ENCODE measurements at regions not wholly inside any gene's neighbourhood (a gene's known extent, or its start where the extent isn't known, plus 50 kb on each side); places are given as distances from the start of the nearest gene placed in this dataset.
"Not testable (repeated sequence)": the region's sequence is repeated elsewhere in the genome, so short reads cannot be mapped to it uniquely, and the experiment has no call there.

DNA sequence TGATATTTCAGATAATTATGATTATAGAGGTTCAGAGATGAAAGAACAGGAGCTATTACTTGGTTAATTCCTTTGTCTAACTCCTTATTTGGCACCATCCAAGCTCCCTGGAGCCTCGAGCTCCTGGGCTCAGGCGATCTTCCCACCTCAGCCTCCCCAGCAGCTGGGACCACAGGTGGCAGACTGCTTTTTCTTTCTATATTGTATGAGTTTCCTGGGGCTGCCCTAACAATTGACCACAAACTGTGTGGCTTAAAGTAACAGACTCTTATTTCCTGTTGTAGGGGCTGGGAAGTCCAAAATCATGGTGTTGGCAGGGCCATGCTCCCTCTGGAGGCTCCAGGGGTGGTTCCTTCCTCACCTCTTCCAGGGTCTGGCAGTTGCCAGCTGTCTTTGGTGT is 163.3 kb upstream of the ADCY1 start:
- DNase-seq = no peak

DNA sequence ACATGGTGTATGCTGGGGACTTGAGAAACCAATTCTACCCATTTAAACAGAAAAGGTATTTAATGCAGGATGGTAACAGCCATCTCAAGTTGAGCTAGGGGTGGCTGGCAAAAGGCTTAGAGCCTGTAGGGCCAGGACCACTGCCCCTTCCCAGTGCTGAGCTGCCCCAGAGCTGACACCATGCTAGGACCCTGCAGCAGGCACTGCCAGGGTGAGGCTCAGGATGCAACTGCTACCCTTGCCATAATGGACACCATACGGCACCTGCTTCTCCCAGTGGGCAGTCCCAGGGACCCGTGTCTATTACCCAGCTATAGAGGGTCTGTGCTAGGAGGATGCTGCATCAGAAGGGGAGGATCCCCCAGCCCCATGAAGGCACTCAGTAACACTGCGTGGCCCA is 160.7 kb upstream of the ADCY1 start:
- DNase-seq = no peak

DNA sequence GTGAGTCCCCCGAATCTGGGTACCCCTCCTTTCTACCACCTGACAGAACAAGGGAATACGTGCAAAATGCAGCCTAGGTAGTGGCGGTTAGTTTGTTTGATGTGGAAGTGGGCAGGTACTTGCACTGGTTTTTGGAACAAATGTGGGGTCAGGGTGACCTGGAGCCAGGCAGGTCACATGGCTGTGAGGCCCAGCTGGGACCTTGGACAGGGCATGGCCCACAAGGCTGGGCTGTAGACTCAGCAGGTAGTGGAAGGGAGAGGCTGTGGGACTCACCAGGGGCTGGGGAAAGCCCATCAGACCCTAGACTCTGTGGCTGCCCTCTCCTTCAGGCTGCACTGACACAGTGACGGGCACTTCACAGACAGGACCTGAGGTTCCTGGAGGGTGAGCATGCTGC is 159.9 kb upstream of the ADCY1 start:
- no peak for DNase-seq

DNA sequence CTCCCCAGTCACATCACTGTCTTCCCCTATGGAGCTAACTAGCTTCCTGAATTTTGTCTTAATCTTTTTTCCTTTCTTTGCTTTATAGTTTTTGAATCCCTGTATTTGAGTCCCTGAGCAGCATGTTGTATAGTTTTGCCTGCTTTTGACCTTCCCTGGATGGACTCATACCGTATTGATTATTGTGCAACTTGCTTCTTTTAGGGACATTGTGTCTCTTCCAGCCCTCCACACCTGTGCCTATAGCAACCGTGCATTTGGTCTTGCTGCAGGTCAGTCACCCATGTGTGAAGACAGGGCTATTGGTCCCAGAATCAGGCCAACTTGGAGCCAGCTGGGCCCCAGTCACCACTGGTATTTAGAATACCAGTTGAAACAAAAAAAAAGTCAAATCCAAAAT is 158.9 kb upstream of the ADCY1 start:
- DNase-seq = no peak

DNA sequence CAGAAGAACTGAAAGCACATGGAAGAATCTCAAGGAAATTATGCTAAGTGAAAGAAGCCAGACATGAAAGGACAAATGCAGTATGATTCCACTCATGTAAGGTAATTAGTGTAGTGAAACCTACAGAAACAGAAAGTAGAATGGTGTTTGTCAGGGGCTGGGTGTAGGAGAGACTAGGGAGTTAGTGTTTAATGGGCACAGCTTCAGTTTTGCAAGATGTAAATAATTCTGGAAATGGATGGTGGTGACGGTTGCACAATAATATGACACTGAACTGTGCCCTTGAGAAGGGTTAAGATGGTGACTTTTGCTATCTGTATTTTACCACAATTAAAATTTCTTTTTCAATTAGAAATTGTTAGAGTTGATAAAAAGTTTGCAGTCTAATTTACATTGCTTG is 157.3 kb upstream of the ADCY1 start:
- DNase-seq = no peak

DNA sequence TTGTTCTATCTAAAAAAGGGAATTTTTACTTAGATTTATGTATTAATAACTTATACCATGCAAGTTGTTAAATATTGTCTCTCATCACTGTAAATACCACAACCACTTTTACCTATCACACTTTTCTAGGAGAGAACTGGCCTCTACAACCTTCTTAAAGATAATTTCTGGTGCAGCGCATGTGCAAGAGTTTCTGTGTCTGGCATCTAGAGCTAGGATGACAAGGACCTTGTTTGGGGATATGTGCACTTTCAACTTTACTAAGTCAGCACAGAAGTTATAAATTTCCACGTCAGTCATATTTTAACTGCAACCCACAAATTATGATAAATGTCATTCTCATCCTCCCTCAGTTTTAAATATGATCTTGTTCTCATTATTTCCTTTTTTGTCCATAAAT is 156.9 kb upstream of the ADCY1 start:
- DNase-seq = no peak

DNA sequence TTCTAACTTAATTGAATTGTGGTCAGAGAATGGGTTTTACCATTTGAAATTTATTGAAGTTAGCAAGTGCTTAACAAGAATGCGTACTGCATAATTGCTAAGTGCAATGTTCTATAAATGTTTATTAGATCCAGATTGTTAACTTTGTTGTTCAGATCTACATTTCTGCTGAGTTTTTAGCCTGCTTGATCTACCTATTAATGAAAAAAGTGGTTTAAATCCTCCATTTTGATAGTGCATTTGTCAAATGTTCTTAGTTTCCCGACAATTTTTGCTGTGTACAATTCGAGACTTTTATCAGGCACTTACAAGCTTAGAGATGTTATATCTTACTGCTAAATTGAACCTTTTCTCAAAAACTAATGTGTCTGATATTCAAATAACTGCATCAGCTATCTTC is 156.4 kb upstream of the ADCY1 start:
- no peak for DNase-seq

DNA sequence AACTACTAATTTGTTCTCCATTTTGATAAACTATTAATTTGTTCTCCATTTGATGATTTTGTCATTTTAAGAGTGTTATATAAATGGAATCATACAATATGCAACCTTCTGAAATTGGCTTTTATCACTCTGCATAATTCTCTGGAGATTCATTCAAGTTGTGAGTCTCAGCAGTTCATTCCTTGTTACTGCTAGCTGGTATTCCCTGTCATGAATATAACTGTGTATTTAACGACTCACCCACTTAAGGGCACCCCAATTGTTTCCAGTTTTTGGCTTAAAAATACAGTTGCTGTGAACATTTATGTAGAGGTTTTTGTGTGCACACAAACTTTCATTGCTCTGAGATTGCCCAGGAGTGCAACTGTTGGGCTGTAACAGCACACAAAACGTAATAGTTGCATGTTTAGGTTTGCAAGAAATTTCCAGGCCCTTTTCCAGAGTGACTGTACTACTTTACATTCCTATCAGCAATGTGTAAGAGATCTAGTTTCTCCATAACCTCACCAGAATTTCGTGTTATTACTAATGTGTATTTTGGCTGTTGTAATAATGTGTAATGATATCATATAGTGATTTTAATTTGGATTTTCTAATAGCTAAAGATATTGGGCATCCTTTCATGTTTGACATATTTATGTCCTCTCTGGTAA is 153.2 kb upstream of the ADCY1 start:
- no peak for DNase-seq

DNA sequence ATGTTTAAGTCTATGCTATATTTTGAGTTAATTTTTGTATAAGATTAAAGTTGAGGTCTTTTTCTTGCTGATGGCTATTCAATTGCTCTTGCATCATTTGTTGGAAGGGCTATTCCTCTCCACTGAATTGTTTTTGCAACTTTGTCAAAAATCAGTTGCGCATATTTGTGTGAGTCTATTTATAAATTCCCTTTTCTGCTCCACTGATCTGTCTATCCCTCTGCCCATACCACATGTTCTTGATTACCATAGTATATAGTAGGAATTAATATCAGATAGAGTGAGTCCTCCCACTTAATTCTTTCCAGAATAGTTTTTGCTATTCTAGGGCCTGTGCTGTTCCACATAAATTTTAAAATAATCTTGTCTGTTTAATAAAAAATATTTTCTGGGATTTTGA is 152.4 kb upstream of the ADCY1 start:
- no peak for DNase-seq

DNA sequence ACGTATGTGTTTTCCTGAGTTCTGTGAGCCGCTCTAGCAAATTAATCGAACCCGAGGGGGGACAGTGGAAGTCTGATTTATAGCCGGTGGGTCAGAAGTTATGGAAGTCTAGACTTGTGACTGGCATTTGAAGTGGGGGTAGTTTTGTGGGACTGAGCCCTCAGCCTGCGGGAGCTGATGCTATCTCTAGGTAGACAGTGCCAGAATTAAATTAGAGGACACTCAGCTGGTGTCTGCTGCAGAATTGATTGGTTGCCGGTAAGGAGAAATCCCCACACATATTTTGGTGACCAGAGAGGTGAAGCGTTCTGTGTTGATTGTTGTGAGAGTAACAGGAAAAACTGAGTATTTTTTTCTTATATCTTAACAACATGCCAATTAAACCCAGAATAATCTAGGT is 143.8 kb upstream of the ADCY1 start:
- DNase-seq = no peak

DNA sequence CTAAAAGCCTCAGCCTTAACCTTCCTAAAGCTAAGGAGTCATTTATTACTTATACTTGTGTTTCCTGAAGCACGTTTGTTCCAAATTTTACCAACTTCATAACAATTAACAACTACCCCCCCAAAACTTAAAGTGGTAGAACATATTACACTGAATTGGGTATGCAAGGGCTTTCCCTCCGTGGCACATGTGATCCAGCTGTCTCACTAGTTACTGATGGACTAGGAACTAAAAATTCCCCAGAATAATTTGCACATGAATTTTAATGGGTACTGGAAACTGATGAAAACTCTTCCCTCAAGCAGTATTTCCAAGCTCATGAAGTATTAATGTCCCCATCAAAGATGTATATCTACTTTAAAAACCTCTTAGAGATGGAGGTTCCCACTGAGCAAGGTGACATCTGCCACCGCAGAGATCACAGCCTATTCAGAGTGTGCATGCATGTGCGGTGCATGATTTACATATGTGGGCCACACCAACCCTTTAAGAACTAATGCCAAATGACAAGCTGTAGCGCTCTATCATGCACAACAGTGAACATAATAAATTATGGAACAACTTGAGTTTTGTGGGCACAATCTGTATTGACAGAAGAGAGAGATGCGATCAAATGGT is 139.9 kb upstream of the ADCY1 start:
- no peak for DNase-seq

DNA sequence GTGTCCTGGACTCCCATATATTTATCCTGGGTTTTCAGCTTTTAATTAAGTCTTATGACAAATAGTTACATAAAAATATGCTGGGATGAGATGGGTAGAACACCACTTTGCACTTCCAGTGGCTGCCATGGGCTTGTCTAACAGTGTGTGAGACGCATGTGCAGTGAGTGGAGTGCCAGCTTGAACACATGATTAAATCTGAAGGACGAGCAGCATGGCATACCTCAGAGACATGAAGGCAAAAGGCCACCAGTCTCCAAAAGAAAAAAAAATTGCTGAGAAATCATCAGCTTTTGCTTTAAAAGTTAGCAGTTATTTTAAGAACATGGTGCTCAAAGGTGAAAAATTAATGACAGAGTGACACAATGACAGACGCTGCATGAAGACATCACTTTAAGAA is 139.0 kb upstream of the ADCY1 start:
- no peak for DNase-seq

DNA sequence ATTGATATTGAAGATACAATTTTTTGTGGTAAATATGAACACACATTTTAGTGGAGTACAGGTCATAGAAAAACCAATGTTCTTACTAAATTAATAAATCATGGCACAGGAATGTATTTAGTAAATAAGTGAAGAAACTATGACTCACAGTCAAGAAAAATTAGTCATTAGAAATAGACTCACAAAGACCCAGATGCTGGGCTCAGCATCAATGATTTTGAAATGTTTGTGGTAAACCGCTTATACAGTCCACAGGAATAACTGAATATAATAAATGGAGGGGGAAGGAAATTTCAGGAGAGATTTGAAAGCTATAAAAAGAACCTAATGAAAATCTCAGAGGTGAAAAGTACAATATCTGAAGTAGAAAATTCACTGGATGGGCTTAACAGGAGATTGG is 138.3 kb upstream of the ADCY1 start:
- DNase-seq = no peak

DNA sequence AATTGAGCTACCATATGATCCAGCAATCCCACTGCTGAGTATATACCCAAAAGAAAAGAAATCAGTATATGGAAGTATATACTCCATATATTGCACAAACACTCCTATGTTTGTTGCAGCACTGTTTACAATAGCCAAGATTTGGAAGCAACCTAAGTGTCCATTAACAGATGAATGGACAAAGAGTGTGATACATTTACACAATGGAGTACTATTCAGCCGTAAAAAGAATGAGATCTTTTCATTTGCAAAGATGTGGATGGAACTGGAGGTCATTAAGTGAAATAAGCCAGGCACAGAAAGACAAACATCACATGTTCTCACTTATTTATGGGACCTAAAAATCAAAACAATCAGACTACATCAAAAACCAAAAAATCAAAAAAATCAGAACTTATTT is 133.4 kb upstream of the ADCY1 start:
- DNase-seq = not testable (repeated sequence)

DNA sequence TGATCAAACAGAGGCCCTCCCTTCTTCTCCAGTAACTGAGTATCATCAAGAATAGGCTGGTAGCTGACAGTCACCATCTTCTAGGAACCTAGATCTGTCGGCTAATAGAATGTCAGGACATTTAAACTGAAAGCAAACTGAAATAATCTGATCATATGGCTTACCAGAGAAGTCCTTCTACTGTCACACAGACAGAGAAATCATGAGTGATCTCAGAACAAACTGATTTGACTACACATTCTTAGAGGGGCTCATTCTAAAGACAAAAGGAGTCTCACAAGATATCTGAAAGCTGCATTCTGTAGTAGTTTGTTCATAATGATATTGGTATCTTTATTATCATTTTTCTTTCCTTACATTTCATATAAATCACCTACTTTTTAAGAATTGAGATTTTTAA is 130.9 kb upstream of the ADCY1 start:
- DNase-seq = no peak

DNA sequence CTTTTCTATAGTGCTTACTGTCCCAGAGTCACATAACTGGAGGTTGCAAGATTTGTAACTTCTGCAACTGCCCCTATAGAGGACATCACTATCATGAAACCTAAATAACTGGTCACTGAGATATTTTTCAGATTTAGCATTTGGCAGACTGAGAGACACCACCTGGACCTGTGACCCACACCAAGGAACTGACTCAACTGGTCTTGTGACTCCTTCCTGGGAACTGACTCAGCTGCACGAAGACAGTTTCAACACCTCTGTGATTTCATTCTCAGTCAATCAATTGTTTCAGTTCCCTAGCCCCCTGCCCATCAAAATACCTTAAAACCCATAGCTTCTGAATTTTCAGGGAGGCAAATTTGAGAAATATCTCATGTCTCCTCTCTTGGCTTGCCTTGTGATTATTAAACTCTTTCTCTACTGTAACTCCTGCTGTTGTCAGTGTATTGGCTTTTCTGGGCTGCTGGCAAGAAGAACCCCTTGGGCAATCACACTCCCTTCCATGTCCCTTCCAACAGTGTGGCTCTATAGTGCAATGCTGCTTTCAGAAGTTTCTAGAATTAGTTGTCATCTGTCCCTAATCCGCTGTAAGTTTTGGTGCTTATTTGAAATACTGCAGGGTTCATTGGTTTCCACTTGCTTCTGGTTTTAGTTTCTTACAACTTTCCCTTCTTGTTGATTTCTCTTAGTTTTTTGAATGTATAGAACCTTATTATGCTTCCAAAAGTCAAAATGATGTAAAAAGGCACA is 127.8 kb upstream of the ADCY1 start:
- DNase-seq = no peak

DNA sequence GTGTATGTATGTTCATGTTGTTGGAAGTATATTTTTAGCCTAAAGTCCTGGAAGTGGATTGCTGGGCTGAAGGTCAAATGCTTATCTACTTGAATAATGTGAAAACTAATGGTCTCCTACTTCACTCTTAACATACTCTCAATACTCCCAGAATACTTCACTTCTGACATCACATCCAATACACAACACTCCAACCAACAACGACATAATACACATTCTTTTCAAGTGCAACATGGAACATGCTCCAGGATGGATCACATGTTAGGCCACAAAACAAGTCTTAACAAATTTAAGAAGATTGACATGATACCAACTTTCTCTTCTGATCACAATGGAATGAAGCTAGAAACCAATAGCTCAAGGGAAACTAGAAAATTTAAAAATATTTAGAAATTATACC is 126.9 kb upstream of the ADCY1 start:
- DNase-seq = no peak

DNA sequence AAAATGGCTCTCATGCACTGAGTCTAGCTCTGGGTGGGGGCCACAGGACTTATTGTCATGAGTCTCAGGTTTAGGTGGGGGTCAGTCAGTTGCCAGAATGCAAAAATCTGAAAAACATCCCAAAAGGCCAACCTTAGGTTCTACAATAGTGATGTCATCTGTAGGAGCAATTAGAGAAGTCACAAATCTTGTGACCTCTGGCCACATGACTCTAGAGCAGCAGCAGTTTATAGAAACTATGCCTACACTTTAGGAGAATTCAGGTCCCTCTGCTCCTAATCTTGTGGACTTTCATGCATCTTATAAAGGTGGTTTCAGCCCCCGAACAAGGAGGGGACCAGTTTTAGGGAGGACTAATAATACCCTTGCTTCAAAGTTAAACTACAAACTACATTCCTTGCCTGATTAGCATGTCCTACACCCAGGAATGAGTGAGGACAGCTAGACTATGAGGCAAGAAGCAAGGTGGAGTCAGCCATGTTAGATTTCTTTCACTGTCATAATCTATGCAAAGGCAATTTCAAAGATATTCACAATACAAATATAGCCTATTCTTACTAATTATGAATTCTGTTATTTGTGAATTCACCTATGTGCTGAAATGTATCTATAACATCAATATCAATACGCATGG is 123.5 kb upstream of the ADCY1 start:
- DNase-seq = no peak

DNA sequence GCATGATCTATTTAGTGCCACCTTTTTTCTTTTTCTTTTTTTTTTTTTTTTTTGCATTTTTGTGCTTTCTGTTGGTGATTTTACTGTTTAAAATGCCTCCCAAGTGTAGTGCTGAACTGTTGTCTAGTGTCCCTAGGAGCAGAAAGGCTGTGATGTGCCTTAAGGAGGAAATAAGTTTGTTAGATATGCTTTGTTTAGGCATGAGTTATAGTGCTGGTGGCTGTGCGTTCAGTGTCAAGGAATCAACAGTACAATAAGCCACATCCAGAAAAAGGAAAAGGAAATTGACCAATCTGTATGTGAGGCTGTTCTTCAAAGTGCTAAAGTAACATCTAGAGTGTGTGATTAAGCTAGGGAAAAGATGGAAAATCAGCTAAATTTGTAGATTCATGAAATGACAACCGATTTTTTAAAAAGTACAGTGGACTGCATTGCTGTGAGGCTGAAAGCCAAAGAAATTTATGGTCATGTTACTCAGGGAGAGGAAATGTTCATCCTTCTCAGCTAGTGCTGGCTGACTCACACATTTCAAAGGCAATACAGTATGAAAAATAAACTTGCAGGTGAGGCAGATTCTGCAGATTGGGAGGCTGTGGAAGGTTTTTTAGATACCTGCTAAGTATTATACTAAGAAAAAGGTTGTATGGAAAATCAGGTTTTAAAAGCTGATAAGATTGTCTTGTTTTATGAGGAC is 122.7 kb upstream of the ADCY1 start:
- no peak for DNase-seq

DNA sequence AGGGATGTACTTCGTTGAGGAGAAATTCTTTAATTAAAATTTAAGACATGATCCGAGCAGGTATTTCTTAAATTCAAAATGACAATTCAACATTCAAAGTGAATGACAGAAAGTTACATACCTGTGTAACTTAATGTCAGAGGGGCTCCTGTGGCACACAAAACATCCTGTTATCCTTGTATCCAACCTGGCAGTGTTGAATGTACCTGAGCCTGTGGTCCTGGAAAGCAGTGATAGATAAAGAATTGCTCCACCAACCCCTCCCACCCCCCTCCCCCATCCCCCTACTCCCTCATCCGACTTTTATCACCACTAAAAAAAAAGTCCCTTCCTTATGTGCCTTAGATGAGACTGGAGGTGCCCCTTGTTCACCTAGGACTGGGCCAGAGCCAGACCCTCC is 119.4 kb upstream of the ADCY1 start:
- DNase-seq = no peak

DNA sequence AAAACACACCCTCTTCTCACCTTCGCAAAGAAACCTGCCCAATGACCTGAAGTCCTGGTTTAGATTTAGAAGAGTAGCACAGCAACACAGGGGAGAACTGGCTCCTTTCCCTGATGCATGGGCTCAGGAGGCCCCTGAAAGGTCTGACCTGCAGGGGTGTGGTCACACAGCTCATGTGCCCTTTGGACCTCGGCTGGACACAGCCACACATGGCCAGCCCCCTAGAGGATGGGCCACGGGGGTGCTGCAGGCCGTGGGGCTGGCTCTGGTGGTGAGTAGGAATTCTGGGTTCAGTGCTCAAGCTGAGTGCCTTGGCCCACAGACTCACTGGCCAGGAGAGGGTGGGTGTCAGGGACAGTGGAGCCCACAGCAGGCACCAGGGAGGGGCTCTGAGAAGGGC is 118.5 kb upstream of the ADCY1 start:
- DNase-seq = no peak

DNA sequence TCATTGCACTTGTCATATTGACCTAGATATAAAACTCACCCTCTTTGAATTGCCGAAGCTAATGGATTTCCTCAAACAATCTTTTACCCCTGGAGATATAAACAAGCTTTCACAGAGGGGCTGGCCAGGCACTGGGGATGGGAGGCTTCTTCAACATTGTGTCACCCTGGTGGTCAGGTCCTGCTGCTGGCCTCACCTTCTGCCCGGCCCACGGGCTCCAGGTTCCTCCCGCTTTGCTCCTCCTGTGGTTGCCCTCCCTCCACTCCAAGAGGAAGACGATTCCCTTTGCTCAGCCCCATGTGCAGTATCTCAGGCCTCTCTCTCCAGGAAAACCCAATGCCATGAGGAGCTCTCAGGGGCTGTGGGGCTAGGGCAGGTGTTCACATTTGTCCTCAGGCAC is 118.1 kb upstream of the ADCY1 start:
- no peak for DNase-seq

DNA sequence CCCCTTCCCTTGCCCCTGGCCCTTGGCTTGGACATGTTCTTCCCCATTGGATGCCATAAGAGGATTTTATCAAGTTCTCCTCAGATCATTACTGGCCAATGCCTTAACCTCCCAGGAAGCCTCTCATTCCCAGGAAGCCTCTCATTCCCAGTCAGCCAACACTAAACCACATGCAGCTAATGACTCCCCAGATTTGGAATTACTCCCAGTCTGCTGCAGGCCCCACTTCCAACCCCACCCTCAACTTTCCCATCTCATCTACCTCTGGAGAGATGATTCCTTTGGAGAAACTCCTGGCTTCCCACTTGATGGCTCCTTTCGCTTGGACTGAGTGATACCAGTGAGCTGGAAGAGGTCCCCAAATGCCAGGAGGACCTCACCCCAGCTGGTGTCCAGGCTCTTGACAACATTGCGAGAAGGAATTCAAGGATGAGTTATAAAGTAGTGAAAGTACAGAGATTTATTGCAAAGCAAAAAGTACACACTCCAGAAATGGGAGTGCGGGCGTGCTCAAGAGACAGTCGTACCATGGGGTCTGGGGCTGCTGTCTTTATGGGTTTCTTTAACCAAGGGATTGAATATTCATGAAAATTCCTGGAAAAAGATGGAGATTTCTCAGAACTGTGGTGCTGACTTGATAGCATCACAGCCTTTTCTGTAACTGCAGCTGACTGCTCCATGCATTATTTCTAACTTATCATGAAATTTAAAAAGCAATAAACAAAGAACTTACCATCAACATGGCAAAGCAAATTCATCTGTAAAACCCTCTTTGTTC is 117.2 kb upstream of the ADCY1 start:
- no peak for DNase-seq

All from NCI-H1105 treated with DMSO at 0.1 percent for 48 hours (cell line).